Gastrocnemius medialis (tissue), 4 donors: ENCODE measurements at regions not wholly inside any gene's neighbourhood (a gene's known extent, or its start where the extent isn't known, plus 50 kb on each side); places are given as distances from the start of the nearest gene placed in this dataset.

Experiments used
- CTCF ChIP-seq, 5 experiments: fragments of 450-650 bp in 3 of 5; fragments of 200-600 bp in 2 of 5; sonication (generic) in 2 of 5; IDR thresholded peaks in 4 of 5; conservative IDR thresholded peaks in 1 of 5; 1 replicate in 4 of 5; 2 replicates in 1 of 5; pipeline ENCODE4 v1.5.1; 2016 to 2019; ENCODE audit warnings: antibody characterized with exemption in 5 of 5, mild to moderate bottlenecking in 3 of 5, moderate library complexity in 3 of 5
- POLR2A ChIP-seq, 2 donors: fragments of 450-650 bp; IDR thresholded peaks; one replicate each; pipeline ENCODE4 v1.6.1; 2017; ENCODE audit warnings: antibody characterized with exemption in 2 of 2, mild to moderate bottlenecking in 2 of 2, moderate library complexity in 2 of 2

GRCh38 chr13:105719859-105720258, 815.6 kb downstream of the EFNB2 start:
- TF ChIP-seq CTCF (IDR thresholded peaks at IDR 0.05 in 4 of 5, conservative IDR thresholded peaks at IDR 0.05 in 1 of 5) (no peak), POLR2A (IDR thresholded peaks at IDR 0.05) (no peak)
